ENCODE measurements at regions not wholly inside any gene's neighbourhood (a gene's known extent, or its start where the extent isn't known, plus 50 kb on each side); places are given as distances from the start of the nearest gene placed in this dataset.

GRCh38 chr2:122136056-122136455 is 380.6 kb downstream of the TSN start:
- TF ChIP-seq, protein P1, sequence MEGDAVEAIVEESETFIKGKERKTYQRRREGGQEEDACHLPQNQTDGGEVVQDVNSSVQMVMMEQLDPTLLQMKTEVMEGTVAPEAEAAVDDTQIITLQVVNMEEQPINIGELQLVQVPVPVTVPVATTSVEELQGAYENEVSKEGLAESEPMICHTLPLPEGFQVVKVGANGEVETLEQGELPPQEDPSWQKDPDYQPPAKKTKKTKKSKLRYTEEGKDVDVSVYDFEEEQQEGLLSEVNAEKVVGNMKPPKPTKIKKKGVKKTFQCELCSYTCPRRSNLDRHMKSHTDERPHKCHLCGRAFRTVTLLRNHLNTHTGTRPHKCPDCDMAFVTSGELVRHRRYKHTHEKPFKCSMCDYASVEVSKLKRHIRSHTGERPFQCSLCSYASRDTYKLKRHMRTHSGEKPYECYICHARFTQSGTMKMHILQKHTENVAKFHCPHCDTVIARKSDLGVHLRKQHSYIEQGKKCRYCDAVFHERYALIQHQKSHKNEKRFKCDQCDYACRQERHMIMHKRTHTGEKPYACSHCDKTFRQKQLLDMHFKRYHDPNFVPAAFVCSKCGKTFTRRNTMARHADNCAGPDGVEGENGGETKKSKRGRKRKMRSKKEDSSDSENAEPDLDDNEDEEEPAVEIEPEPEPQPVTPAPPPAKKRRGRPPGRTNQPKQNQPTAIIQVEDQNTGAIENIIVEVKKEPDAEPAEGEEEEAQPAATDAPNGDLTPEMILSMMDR (IDR thresholded peaks at IDR 0.05), result no peak
- TF ChIP-seq POLR2A (IDR thresholded peaks at IDR 0.05), result no peak

All from Peyer's patch (tissue), 4 donors.